ENCODE measurements at regions not wholly inside any gene's neighbourhood (a gene's known extent, or its start where the extent isn't known, plus 50 kb on each side); places are given as distances from the start of the nearest gene placed in this dataset.

GRCh38 chr18:78630981-78631510 is 348.6 kb upstream of the SALL3 start:
- TF ChIP-seq CTCF (optimal IDR thresholded peaks at IDR 0.05 in 1 of 3, IDR thresholded peaks at IDR 0.05 in 1 of 3, conservative IDR thresholded peaks at IDR 0.05 in 1 of 3; ENCODE audit: extremely low read depth in 1 of 3, insufficient read depth in 2 of 3, low read length in 3 of 3), result no peak
- no peak for TF ChIP-seq EZH2 (IDR thresholded peaks at IDR 0.05; ENCODE audit: low read length)

All from keratinocyte (primary cell).